GM20000 (cell line): ENCODE measurements at regions not wholly inside any gene's neighbourhood (a gene's known extent, or its start where the extent isn't known, plus 50 kb on each side); places are given as distances from the start of the nearest gene placed in this dataset.

ENCODE experiments used
- DNase-seq: peaks from one replicate; pipeline ENCODE4 v3.0.0; 2012; ENCODE audit warnings: low spot score
- CTCF ChIP-seq: IDR thresholded peaks from 2 replicates; pipeline ENCODE4 v1.5.1; 2012; ENCODE audit warnings: mild to moderate bottlenecking, control low read depth; ENCODE audit errors: extremely low read depth, missing control alignments

- TF ChIP-seq CTCF: no peak
- DNase-seq: no peak
These were observed 298.6 kb upstream of the PSMD7 start for GRCh38 chr16:73997971-73998370.

- no peak for DNase-seq
- TF ChIP-seq CTCF: no peak
These were observed 299.3 kb upstream of the PSMD7 start for GRCh38 chr16:73997340-73997711.

GRCh38 chr16:73996624-73997339, 299.8 kb upstream of the PSMD7 start:
- TF ChIP-seq CTCF: no peak
- DNase-seq: no peak

- DNase-seq: no peak
- no peak for TF ChIP-seq CTCF
These were observed 302.7 kb upstream of the PSMD7 start for GRCh38 chr16:73993878-73994277.

GRCh38 chr16:73978407-73978784, 318.2 kb upstream of the PSMD7 start:
- TF ChIP-seq CTCF: no peak
- no peak for DNase-seq

GRCh38 chr16:73976644-73977043, 320.0 kb upstream of the PSMD7 start:
- TF ChIP-seq CTCF: no peak
- DNase-seq: no peak

GRCh38 chr16:73973174-73973573, 323.4 kb upstream of the PSMD7 start:
- TF ChIP-seq CTCF: no peak
- DNase-seq: no peak
